GM23248 (cell line): ENCODE measurements at regions not wholly inside any gene's neighbourhood (a gene's known extent, or its start where the extent isn't known, plus 50 kb on each side); places are given as distances from the start of the nearest gene placed in this dataset.

Experiments used
- EZH2 ChIP-seq: fragments of 200-600 bp; sonication (generic); IDR thresholded peaks from 2 replicates; pipeline ENCODE4 v1.6.1; 2018; ENCODE audit warnings: antibody characterized with exemption, mild to moderate bottlenecking; ENCODE audit not compliant: insufficient read depth, poor library complexity, severe bottlenecking
- EZH2phosphoT487 ChIP-seq: fragments of 200-600 bp; sonication (generic); IDR thresholded peaks from 2 replicates; pipeline ENCODE4 v1.6.1; 2018; ENCODE audit warnings: antibody characterized with exemption, moderate library complexity, mild to moderate bottlenecking, low read depth; ENCODE audit not compliant: insufficient read depth

GRCh38 chr12:110993434-110993833 lies 73.1 kb upstream of the MYL2 start:
- TF ChIP-seq EZH2 (no peak), EZH2phosphoT487 (no peak)
